ENCODE measurements at regions not wholly inside any gene's neighbourhood (a gene's known extent, or its start where the extent isn't known, plus 50 kb on each side); places are given as distances from the start of the nearest gene placed in this dataset.

GRCh38 chr6:76382201-76382600, 309.7 kb upstream of the IMPG1 start:
- no peak for TF ChIP-seq CTCF (optimal IDR thresholded peaks at IDR 0.05 in 1 of 3, IDR thresholded peaks at IDR 0.05 in 1 of 3, conservative IDR thresholded peaks at IDR 0.05 in 1 of 3; ENCODE audit: extremely low read depth in 1 of 3, insufficient read depth in 2 of 3, low read length in 3 of 3)
- no peak for TF ChIP-seq EZH2 (IDR thresholded peaks at IDR 0.05; ENCODE audit: low read length)

Data from keratinocyte (primary cell).